ENCODE measurements at regions not wholly inside any gene's neighbourhood (a gene's known extent, or its start where the extent isn't known, plus 50 kb on each side); places are given as distances from the start of the nearest gene placed in this dataset.
"Not testable (repeated sequence)": the region's sequence is repeated elsewhere in the genome, so short reads cannot be mapped to it uniquely, and the experiment has no call there.

DNA sequence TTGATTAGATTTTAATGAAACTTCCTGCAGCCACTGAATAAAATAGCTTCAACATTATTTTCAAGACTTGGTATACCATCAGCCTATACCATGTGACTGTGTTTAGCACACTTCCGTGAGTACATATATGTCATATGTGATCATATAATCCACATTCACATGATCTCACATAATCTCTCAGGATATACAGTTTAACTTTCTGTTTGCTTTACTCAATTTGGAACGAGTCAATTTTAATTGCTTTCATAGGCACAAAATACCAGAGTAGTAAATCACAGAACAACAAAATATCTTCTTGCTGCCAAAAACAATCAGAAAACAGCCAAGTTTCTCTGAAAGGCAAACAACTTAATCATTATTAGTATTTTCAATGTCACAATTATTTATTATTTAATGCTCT, 731.1 kb upstream of the DIAPH2 start:
- no peak for TF ChIP-seq POLR2A (IDR thresholded peaks at IDR 0.05)
- TF ChIP-seq, protein P1, sequence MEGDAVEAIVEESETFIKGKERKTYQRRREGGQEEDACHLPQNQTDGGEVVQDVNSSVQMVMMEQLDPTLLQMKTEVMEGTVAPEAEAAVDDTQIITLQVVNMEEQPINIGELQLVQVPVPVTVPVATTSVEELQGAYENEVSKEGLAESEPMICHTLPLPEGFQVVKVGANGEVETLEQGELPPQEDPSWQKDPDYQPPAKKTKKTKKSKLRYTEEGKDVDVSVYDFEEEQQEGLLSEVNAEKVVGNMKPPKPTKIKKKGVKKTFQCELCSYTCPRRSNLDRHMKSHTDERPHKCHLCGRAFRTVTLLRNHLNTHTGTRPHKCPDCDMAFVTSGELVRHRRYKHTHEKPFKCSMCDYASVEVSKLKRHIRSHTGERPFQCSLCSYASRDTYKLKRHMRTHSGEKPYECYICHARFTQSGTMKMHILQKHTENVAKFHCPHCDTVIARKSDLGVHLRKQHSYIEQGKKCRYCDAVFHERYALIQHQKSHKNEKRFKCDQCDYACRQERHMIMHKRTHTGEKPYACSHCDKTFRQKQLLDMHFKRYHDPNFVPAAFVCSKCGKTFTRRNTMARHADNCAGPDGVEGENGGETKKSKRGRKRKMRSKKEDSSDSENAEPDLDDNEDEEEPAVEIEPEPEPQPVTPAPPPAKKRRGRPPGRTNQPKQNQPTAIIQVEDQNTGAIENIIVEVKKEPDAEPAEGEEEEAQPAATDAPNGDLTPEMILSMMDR (IDR thresholded peaks at IDR 0.05), result no peak
- Histone ChIP-seq H3K27me3 (no peaks in the 10 kb centered on the region), H3K4me3 (no peak overlapping the region), H3K9me3 (no peaks in the 10 kb centered on the region), H3K27ac (no peak overlapping the region), H3K36me3 (ENCODE audit: low read depth, missing control alignments) (no peaks in the 10 kb centered on the region), H3K4me1 (no peaks in the 10 kb centered on the region)
- intact Hi-C loops (cut with DNase I; ENCODE audit: low total_unique reads), result no loop called here
- WGBS, 2 donors, result 30 to 51% methylated on average over 2 of the region's 2 CpGs
- no peak for DNase-seq

DNA sequence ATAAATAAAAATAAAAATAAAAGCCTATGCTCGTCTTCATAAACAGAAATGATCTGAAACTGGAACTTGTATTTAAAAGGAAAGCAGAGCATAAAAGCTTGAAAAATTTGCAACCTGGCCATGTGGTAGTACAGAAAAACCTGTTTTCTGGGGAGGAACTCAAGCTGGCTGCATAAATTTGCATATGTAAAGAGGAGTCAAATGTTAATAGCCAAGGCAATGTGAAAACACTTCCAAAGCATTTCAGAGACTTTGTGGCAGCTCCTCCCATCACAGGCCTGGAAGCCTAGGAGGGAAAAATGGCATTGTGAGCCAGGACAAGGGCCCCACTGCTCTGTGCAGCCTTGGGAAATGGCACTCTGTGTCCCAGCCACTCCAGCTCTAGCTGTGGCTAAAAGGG, 727.9 kb upstream of the DIAPH2 start:
- Histone ChIP-seq H3K27me3 (no peaks in the 10 kb centered on the region), H3K9me3 (no peaks in the 10 kb centered on the region), H3K4me1 (no peaks in the 10 kb centered on the region), H3K27ac (no peak overlapping the region), H3K4me3 (no peak overlapping the region), H3K36me3 (ENCODE audit: low read depth, missing control alignments) (no peaks in the 10 kb centered on the region)
- 67 to 94% methylated on average over 1 of the region's 1 CpG for WGBS, 2 donors
- DNase-seq, result no peak
- TF ChIP-seq POLR2A (IDR thresholded peaks at IDR 0.05), result no peak
- TF ChIP-seq, protein P1 (IDR thresholded peaks at IDR 0.05), result no peak
- intact Hi-C loops (cut with DNase I; ENCODE audit: low total_unique reads), result no loop called here

DNA sequence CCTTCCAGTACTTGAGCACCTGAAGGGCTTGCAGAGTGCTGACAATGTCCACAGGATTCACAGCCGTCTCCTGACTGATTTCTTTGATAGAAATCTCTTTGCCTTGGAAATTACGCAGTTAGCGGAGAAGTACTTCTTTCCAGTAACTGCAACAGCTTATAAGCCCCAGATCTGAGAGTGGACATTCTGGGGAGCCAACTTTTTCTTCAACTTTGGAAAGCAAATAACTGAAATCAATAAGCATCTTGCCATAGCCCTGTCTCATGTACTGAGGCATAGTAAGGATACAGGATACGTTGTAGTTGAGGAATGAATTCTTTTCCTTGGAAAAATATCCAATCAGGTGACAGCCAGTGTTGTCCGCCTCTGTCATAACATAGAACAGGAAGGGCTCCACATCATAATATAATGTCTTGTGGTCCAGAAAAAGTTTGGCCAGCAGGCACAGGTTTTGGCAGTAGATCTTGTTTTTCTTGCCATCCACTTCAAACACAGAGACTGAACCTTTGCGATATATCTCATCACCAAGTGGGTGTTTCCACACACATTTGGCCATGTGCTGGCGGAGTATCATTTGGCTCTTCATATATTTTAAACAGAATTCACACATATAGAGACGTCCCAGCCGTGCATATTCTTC, 711.1 kb upstream of the DIAPH2 start:
- H3K27ac ChIP-seq; H3K4me3 ChIP-seq; DNase-seq; H3K4me1 ChIP-seq; H3K36me3 ChIP-seq (ENCODE audit: low read depth, missing control alignments); H3K27me3 ChIP-seq; H3K9me3 ChIP-seq; intact Hi-C loops (cut with DNase I; ENCODE audit: low total_unique reads): not testable (repeated sequence)
- WGBS, 2 donors, result 73 to 77% methylated on average over 5 to 9 of the region's 9 CpGs

DNA sequence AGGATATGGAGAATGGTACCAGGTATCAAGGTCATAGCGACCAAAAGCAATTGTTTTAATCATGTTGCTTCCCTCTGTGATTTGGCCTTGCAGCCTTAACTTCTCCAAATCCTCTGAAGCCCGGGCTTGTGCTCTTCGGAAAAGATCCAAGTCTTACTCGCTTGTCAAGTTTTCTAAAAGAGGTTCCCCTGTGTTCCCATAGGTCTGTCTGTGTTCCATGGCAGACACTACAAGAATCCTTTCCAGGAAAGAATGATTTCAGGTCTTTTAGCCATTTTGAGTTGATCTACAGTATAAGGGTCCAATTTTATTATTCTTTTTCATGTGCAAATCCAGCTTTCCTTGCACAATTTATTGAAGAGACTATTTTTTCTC, 710.6 kb upstream of the DIAPH2 start:
- Histone ChIP-seq H3K27ac (no peak overlapping the region), H3K4me1 (no peaks in the 10 kb centered on the region), H3K27me3 (no peaks in the 10 kb centered on the region), H3K4me3 (no peak overlapping the region), H3K9me3 (no peaks in the 10 kb centered on the region), H3K36me3 (ENCODE audit: low read depth, missing control alignments) (no peaks in the 10 kb centered on the region)
- WGBS, 2 donors, result 58 to 77% methylated on average over 4 of the region's 4 CpGs
- DNase-seq, result no peak
- intact Hi-C loops (cut with DNase I; ENCODE audit: low total_unique reads), result no loop called here
- TF ChIP-seq, protein P1 (IDR thresholded peaks at IDR 0.05), result no peak
- TF ChIP-seq POLR2A (IDR thresholded peaks at IDR 0.05), result no peak

DNA sequence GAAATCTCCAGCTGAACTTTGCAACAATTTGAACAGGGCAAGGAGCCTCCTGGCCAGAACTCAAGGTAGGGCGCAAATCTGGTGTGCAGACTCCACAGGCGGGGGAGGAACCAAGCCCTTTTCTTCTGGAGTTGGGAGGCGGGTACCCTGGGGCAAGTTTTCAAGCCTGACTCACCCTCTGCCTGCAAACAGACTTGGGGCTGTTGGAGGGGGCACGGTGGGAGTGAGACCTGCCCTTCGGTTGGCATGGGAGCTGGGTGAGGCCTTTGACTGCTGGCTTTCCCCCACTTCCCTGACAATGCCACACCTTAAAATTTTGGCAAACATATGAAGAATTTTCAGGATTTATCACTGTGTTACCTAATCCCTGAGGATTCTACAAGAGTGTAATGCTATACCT, 709.8 kb upstream of the DIAPH2 start:
- H3K36me3 ChIP-seq (ENCODE audit: low read depth, missing control alignments), result no peaks in the 10 kb centered on the region
- WGBS, 2 donors, result 89% methylated on average over 4 of the region's 5 CpGs; no CpG with 5 or more reads in 1 of the 2 donors
- H3K4me3 ChIP-seq, result no peak overlapping the region
- no peak for DNase-seq
- H3K9me3 ChIP-seq, result no peaks in the 10 kb centered on the region
- TF ChIP-seq, protein P1 (IDR thresholded peaks at IDR 0.05), result no peak
- TF ChIP-seq POLR2A (IDR thresholded peaks at IDR 0.05), result no peak
- no peak overlapping the region for H3K27ac ChIP-seq
- H3K27me3 ChIP-seq, result no peaks in the 10 kb centered on the region
- no peaks in the 10 kb centered on the region for H3K4me1 ChIP-seq
- intact Hi-C loops (cut with DNase I; ENCODE audit: low total_unique reads), result no loop called here
